Astrocyte (in vitro differentiated cells and primary cell): ENCODE measurements at regions not wholly inside any gene's neighbourhood (a gene's known extent, or its start where the extent isn't known, plus 50 kb on each side); places are given as distances from the start of the nearest gene placed in this dataset.

Experiments
- DNase-seq: peaks from one replicate; pipeline ENCODE4 v3.0.0-alpha.2; 2010; ENCODE audit warnings: low read depth
- FAIRE-seq: peaks from 2 replicates; lab custom pipeline; 2011; peaks lifted over from hg19 to GRCh38; lab: Jason Lieb, UNC
- H2AFZ ChIP-seq: 2 replicates; pipeline ENCODE4 v1.6.0; 2012; ENCODE audit warnings: low read depth, low read length, inconsistent platforms
- H3K27ac ChIP-seq: 2 replicates; pipeline ENCODE4 v1.5.1; 2011; ENCODE audit warnings: low read depth, low read length, inconsistent platforms
- H3K27me3 ChIP-seq: 2 replicates; pipeline ENCODE4 v1.6.0; 2011; ENCODE audit warnings: low read length, inconsistent platforms; ENCODE audit not compliant: insufficient read depth
- H3K36me3 ChIP-seq: 2 replicates; pipeline ENCODE4 v1.5.1; 2011; ENCODE audit warnings: low read length, inconsistent platforms; ENCODE audit not compliant: insufficient read depth
- H3K4me1 ChIP-seq: 2 replicates; pipeline ENCODE4 v1.5.1; 2011; ENCODE audit warnings: low read length, inconsistent platforms; ENCODE audit not compliant: insufficient read depth
- H3K4me2 ChIP-seq: 2 replicates; pipeline ENCODE4 v1.6.0; 2012; ENCODE audit warnings: low read length, inconsistent platforms
- H3K4me3 ChIP-seq: 2 replicates; pipeline ENCODE4 v1.5.1; 2011; ENCODE audit warnings: low read depth, mild to moderate bottlenecking, low read length, inconsistent platforms; ENCODE audit not compliant: insufficient read depth
- H3K79me2 ChIP-seq: 2 replicates; pipeline ENCODE4 v1.6.0; 2012; ENCODE audit warnings: mild to moderate bottlenecking, low read length, inconsistent platforms; ENCODE audit not compliant: insufficient read depth
- H3K9ac ChIP-seq: 2 replicates; pipeline ENCODE4 v1.6.0; 2012; ENCODE audit warnings: mild to moderate bottlenecking, low read length, inconsistent platforms
- H3K9me3 ChIP-seq: 2 replicates; pipeline ENCODE4 v1.5.1; 2012; ENCODE audit warnings: low read depth, mild to moderate bottlenecking, low read length, inconsistent platforms; ENCODE audit not compliant: insufficient read depth
- H4K20me1 ChIP-seq: 2 replicates; pipeline ENCODE4 v1.6.0; 2012; ENCODE audit warnings: low read length, inconsistent platforms; ENCODE audit not compliant: insufficient read depth
- H3K27ac Mint-ChIP-seq: one replicate; pipeline ENCODE4 v1.8.0; 2021; ENCODE audit warnings: mild to moderate bottlenecking, mixed read lengths; ENCODE audit not compliant: unreplicated experiment
- H3K27me3 Mint-ChIP-seq: one replicate; pipeline ENCODE4 v1.8.0; 2021; ENCODE audit warnings: low read depth, mixed read lengths; ENCODE audit not compliant: unreplicated experiment
- H3K36me3 Mint-ChIP-seq: one replicate; pipeline ENCODE4 v1.8.0; 2021; ENCODE audit warnings: low read depth, mixed read lengths; ENCODE audit not compliant: unreplicated experiment
- H3K4me1 Mint-ChIP-seq: one replicate; pipeline ENCODE4 v1.8.0; 2021; ENCODE audit warnings: low read depth, mixed read lengths; ENCODE audit not compliant: unreplicated experiment
- H3K4me3 Mint-ChIP-seq: one replicate; pipeline ENCODE4 v1.8.0; 2021; ENCODE audit warnings: mild to moderate bottlenecking, moderate library complexity, mixed read lengths; ENCODE audit not compliant: unreplicated experiment
- H3K9me3 Mint-ChIP-seq: one replicate; pipeline ENCODE4 v1.8.0; 2021; ENCODE audit warnings: mild to moderate bottlenecking, mixed read lengths; ENCODE audit not compliant: unreplicated experiment
- EZH2 ChIP-seq: IDR thresholded peaks from 2 replicates; pipeline ENCODE4 v1.6.1; 2012; ENCODE audit warnings: mild to moderate bottlenecking, low read length, inconsistent platforms; ENCODE audit not compliant: insufficient read depth
- TF ChIP-seq, protein P1 (sequence below): IDR thresholded peaks from 2 replicates; pipeline ENCODE4 v1.5.1; 2011; ENCODE audit warnings: low read depth, mild to moderate bottlenecking, inconsistent platforms, low read length, moderate library complexity; ENCODE audit not compliant: insufficient read depth

DNA sequence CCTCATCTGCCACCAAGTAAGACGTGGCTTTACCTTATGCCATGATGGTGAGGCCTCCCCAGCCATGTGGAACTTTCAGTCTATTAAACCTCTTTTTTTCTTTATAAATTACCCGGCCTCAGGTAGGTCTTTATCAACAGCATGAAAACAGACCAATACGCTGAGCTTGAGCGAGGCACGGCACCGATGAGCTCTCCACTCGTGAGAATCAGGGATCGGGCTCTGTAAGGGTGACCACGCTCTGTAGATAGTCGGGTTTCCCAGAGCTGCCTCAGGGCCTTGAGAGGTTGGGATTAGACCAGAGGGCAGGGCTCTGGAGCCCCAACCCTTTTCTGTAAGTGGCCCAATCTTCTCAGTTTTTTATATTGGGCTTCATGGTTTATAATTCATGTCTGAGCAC, 360.3 kb upstream of the MYT1L start:
- peaks cover 12% of the 10 kb centered on the region for H3K9me3 Mint-ChIP-seq
- peaks cover 2% of the 10 kb centered on the region for H3K4me1 Mint-ChIP-seq

DNA sequence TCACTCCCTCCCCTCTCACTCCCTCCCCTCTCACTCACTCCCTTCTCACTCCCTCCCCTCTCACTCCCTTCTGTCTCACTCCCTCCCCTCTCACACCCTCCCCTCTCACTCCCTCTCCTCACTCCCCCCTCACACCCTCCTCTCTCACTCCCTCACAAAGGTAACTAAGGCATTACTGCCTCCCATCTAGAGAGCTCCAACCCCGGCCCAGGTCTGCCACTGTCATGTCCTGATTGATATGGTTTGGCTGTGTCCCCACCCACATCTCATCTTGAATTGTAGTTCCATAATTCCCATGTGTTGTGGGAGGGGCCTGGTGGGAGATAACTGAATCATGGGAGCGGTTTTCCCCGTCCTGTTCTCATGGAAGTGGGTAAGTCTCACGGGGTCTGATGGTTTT, 359.9 kb upstream of the MYT1L start:
- no peak for DNase-seq
- Mint-ChIP-seq H3K4me1 (peaks cover 2% of the 10 kb centered on the region), H3K27me3 (peaks cover 29% of the 10 kb centered on the region), H3K4me3 (no peak overlapping the region), H3K9me3 (peaks cover 13% of the 10 kb centered on the region), H3K36me3 (peaks cover 2% of the 10 kb centered on the region), H3K27ac (no peak overlapping the region)
- TF ChIP-seq EZH2, result no peak
- TF ChIP-seq, protein P1, sequence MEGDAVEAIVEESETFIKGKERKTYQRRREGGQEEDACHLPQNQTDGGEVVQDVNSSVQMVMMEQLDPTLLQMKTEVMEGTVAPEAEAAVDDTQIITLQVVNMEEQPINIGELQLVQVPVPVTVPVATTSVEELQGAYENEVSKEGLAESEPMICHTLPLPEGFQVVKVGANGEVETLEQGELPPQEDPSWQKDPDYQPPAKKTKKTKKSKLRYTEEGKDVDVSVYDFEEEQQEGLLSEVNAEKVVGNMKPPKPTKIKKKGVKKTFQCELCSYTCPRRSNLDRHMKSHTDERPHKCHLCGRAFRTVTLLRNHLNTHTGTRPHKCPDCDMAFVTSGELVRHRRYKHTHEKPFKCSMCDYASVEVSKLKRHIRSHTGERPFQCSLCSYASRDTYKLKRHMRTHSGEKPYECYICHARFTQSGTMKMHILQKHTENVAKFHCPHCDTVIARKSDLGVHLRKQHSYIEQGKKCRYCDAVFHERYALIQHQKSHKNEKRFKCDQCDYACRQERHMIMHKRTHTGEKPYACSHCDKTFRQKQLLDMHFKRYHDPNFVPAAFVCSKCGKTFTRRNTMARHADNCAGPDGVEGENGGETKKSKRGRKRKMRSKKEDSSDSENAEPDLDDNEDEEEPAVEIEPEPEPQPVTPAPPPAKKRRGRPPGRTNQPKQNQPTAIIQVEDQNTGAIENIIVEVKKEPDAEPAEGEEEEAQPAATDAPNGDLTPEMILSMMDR, result no peak
- Histone ChIP-seq H3K9ac (no peak overlapping the region), H3K4me3 (no peak overlapping the region), H3K27ac (no peak overlapping the region), H3K27me3 (no peaks in the 10 kb centered on the region), H2AFZ (no peak overlapping the region), H3K9me3 (peaks cover 3% of the 10 kb centered on the region), H3K79me2 (no peaks in the 10 kb centered on the region), H3K36me3 (no peaks in the 10 kb centered on the region), H3K4me2 (no peak overlapping the region), H3K4me1 (no peaks in the 10 kb centered on the region), H4K20me1 (no peaks in the 10 kb centered on the region)
- FAIRE-seq, result no peak

More for the DNA sequence above, 360.3 kb upstream of the MYT1L start:
- TF ChIP-seq EZH2, result no peak
- TF ChIP-seq, protein P1, result no peak
- H3K9ac ChIP-seq, result no peak overlapping the region
- Mint-ChIP-seq H3K27ac (no peak overlapping the region), H3K4me3 (no peak overlapping the region), H3K27me3 (peaks cover 31% of the 10 kb centered on the region), H3K36me3 (peaks cover 2% of the 10 kb centered on the region)
- no peak overlapping the region for H3K4me3 ChIP-seq
- H3K9me3 ChIP-seq, result peaks cover 3% of the 10 kb centered on the region
- H3K79me2 ChIP-seq, result no peaks in the 10 kb centered on the region
- no peak overlapping the region for H2AFZ ChIP-seq
- H3K27me3 ChIP-seq, result no peaks in the 10 kb centered on the region
- DNase-seq (no peak), FAIRE-seq (no peak)
- no peaks in the 10 kb centered on the region for H3K36me3 ChIP-seq
- H3K27ac ChIP-seq, result no peak overlapping the region
- H3K4me1 ChIP-seq, result no peaks in the 10 kb centered on the region
- no peaks in the 10 kb centered on the region for H4K20me1 ChIP-seq
- H3K4me2 ChIP-seq, result no peak overlapping the region

DNA sequence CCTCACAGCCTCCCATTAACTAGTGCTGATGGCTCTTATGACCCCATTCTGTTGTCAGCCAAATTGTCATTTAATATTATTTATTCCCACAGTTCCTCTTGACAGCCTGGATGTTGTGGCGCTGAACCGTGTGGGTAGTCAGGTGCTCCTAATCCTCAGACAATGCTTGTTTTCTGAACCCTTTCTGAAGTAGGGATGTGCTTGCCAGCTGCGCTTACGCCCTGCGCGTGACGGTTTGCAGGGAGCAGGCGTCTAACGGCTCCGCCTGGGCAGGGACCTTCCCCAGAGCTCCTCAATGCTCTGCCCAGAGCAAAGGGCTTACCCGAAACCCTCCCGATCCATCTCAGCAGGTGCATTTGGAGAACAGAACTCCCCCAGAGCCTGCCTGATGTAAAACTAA, 358.2 kb upstream of the MYT1L start:
- FAIRE-seq, result no peak
- H3K4me3 Mint-ChIP-seq, result no peak overlapping the region
- H3K4me1 Mint-ChIP-seq, result peaks cover 2% of the 10 kb centered on the region

More for the DNA sequence above, 358.2 kb upstream of the MYT1L start:
- Histone ChIP-seq H3K4me3 (no peak overlapping the region), H4K20me1 (no peaks in the 10 kb centered on the region), H3K27ac (no peak overlapping the region), H3K4me2 (no peak overlapping the region), H2AFZ (no peak overlapping the region), H3K9ac (no peak overlapping the region), H3K79me2 (no peaks in the 10 kb centered on the region), H3K4me1 (no peaks in the 10 kb centered on the region), H3K36me3 (no peaks in the 10 kb centered on the region), H3K27me3 (no peaks in the 10 kb centered on the region), H3K9me3 (peaks cover 3% of the 10 kb centered on the region)
- Mint-ChIP-seq H3K27me3 (peaks cover 19% of the 10 kb centered on the region), H3K27ac (no peak overlapping the region), H3K36me3 (no peaks in the 10 kb centered on the region), H3K9me3 (peaks cover 11% of the 10 kb centered on the region)
- no peak for DNase-seq
- TF ChIP-seq, protein P1, result no peak
- TF ChIP-seq EZH2, result no peak
